HT1080 (cell line): ENCODE measurements at regions not wholly inside any gene's neighbourhood (a gene's known extent, or its start where the extent isn't known, plus 50 kb on each side); places are given as distances from the start of the nearest gene placed in this dataset.
"Not testable (repeated sequence)": the region's sequence is repeated elsewhere in the genome, so short reads cannot be mapped to it uniquely, and the experiment has no call there.

Experiments used
- DNase-seq: peaks from one replicate; pipeline ENCODE4 v3.0.0-alpha.2; 2015; ENCODE audit warnings: low read depth

DNA sequence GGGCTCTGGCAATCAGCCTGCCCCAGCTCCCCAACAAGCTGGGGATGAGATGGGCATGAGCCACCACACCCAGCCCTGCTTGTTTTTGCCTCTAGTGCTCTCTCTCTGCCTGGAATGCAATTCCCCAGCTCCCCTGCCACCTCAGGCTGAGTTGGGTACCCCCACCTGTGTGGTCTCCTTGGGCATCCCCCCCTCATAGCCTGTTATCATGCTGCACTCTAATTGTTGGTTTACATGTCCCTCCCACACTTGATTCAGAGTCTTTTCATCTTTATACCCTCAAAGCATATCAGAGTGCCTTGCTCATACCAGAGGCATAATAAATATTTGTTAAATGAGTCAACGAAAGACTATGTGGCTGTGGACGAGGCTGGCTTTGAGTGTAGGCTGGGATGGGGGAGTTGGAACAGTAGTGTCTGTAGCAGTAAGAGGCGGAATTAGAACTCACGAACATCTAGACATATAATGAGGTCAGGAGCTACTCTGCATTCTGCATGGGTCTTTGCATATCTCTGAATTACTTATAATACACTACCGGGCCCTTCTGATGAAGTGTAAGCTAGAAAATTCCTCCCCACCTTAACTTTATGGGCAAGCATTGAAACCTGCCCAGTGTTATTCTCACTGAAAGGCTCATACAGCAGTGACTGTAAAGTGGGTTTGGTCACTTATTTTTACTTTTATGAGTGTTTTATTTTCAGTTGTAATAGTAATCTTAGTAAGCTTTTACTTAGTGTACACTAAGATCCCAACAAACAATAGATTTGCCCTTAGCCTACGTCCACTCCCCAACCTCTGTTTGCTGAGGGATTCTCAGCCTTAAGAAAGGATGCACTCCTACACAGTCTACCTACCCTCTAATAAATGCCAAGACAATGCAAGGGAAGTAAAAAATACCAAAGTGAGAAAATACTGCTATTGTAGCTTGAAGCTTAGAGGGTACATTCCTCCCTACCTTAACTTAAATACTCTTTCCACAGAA, 58.7 kb downstream of the EDN1 start:
- peak; percentile 94 for DNase-seq

DNA sequence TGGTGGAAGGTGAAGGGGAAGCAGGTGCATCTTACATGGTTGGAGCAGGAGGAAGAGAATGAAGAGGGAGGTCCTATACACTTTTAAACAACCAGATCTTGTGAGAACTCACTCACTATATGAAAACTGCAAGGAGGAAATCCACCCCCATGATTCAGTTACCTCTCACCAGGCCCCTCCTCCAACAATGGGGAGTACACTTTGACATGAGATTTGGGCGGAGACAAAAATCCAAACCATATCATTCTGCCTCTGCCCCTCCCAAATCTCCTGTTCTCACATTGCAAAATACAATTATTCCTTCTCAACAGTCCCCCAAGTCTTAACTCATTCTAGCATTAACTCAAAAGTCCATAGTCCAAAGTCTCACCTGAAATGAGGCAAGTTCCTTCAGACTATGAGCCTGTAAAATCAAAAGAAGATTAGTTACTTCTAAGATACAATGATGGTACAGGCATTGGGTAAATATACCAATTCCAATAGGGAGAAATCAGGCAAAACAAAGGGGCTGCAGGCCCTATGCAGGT, 60.5 kb downstream of the EDN1 start:
- DNase-seq, result no peak

DNA sequence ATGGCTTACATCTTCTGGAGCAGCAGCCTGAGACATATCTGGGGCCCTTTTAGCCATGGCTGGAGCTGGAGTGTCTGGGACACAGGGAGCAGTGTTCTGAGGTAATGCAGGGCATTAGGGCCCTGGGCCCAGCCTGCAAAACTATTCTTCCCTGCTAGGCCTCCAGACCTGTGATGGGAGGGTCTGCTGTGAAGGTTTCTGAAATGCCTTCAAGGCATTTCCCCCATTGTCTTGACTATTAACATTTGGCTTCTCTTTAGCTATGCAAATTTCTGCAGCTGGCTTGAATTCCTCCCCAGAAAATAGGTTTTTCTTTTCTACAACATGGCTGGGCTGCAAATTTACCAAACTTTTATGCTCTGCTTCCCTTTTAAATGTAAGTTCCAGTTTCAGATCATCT, 61.5 kb downstream of the EDN1 start:
- no peak for DNase-seq

DNA sequence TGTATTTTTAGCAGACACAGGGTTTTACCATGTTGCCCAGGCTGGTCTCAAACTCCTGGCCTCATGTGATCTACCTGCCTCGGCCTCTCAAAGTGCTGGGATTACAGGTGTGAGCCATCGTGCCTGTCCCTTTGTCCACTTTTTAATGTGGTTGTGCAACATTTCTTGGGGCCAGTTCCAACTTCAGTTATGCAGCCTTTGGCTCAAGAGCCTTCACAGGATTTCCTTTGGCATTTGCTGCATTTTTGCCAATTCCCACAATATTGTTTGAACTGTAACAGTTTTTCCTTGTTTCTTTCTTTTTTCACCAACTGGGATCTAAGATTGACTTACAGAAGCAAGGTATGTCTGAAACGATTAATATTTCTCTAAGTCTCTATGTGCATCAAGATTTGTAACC, 63.6 kb downstream of the EDN1 start:
- no peak for DNase-seq

DNA sequence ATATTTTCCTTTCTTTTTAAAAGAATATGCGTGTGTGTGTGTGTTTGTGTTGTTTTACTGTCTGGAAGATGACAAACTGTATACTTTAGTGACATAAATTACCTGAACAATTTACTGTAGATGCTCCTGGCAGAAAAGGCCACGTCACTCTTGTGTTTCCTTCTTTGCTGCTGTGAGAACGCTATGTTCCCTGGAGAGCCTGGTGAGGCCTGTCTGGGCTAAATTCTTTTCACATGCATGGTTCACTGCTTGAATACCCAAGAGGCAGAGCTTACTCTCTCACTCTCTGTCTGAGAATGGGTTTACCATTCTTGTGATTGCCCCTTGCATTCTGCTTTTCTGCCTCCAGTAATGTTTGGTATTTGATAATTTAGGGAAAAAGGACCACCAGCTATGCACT, 64.3 kb downstream of the EDN1 start:
- no peak for DNase-seq

DNA sequence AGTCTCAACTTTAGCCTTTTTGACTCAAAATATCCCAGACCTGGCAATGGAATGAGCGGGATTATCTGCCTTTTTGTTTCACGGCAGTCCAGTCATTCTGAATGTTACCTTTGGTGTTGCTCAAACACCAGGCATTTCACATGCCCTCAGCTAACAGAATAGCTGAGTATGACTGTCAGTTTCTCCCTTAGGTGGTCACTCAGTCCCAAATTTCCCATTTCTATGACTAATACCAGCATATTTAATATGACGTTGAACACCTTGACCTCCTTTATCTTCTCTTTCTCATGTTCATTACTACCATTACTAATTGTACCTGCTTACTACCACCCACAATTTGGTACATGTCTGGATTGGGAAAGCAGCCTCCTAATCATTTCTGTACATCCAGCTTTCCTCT, 65.2 kb downstream of the EDN1 start:
- DNase-seq, result no peak

DNA sequence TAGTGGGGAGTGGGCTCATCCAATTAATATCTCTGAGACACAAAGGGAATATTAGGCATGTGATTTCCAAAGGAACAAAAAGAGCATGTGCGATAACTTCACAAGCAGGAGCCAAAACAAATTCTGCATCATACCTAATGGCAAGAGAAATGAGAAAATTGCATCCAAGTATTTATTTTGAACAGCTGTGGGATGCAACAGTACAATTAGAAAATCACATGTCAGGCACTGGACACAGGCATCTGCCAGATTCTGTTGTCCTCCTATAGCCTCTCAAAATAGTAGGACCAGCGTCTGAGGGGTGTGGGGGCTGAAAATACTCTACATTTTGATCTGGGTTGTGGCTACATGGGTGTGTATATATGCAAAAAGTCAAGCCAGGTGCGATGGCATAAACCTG, 66.3 kb downstream of the EDN1 start:
- no peak for DNase-seq

DNA sequence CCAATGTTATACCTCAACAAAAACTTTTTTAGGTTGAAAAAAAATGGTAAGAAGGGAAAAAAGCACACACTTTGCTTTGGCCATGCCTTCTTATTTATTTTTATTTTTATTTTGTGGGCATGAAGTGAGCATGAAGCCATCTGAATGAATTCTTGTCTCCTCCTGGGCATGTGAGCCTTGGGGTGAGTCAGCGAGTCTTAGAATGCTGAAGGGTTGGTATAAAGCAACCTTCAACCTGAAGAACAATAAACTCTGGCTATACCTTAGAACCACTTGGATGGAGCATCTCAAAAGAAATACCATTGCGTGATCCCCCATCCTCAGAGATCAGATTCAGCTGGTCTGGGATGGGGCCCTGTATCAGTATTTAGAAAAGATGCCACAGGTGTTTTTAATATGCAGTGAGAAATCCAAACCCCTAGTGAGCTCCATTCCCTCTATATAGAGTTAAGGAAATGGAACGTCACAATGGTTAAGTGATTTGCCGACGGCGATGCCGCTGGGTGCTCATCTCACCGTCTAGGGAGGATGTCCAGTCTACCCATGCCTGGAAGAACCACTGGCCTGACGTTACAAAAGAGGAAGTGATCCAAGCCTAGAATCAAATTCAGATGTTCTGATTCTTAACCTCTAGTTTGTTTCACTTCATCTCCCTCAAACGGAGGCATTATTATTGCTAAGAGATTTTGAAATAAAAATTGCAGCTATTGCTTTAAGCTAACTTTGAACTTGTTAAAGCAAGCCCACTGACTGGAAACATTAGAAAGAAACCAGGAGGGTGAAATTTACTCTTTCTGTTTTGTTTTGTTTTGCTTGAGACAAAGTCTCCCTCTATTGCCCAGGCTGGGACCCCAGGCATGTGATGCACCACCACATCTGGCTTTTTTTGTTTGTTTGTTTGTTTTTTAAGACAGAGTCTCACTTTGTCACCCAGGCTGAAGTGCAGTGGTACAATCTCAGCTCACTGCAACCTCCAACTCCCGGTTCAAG, 67.1 kb downstream of the EDN1 start:
- DNase-seq, result no peak

DNA sequence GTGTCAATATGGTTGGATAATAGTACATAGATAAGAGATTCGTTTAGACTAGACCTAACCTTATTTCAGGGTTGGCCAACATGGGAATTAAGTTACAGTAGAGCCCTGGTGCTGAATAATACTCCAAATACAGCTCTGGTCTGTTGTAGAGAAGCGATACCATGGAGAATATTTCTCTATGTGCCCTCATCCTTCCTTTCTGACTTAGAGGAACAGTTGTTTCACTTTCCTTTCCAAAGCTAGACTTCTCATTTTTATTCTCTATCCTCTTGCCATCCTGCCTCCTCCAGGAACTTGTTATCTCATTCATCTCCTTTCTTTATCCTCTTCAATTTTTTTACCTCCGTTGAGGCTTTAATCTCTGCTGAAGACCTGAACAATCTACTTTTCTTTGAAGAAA, 68.9 kb downstream of the EDN1 start:
- no peak for DNase-seq

DNA sequence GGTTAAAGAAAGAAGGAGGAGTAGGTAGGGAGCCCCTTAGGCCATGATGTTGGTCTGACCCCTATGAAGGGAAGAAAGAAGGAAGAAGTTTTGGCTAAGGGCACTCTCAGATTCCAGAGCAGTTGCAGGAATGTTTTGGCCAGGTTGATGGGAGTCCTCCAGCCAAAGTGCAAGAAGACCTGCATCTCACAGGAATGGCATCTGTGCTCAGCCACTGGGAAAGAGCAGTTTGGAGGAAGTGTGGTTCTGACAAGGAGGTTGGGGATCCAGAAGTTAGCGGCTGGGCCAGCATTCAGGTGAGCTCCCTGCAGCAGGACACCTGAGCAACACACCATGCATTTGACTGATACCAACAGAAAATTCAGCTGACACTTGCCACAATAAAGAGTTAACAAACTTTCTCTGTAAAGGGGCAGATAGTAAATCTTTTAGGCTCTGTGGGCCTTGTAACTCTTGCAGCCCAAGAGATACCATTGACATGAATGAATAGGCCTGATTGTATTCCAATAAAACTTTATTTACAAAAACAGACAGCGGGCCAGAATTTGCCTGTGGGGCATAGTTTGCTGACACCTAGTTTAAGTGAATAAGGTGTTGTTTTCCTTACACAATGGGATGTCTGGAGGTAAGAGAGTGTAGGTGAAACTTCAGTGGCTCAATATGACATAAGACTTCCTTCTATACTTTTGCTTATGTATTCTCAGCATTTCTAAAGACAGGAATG, 71.0 kb downstream of the EDN1 start:
- DNase-seq, result no peak

DNA sequence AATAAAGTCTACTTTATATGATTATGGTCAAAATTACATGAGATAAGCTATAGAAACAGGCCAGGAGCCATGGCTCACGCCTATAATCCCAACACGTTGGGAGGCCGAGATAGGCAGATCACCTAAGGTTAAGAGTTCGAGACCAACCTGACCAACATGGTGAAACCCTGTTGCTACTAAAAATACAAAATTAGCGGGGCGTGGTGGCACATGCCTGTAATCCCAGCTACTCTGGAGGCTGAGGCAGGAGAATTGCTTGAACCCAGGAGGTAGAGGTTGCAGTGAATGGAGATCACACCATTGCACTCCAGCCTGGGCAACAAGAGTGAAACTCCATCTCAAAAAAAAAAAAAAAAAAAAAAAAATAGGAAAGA, 73.1 kb downstream of the EDN1 start:
- DNase-seq, result not testable (repeated sequence)

DNA sequence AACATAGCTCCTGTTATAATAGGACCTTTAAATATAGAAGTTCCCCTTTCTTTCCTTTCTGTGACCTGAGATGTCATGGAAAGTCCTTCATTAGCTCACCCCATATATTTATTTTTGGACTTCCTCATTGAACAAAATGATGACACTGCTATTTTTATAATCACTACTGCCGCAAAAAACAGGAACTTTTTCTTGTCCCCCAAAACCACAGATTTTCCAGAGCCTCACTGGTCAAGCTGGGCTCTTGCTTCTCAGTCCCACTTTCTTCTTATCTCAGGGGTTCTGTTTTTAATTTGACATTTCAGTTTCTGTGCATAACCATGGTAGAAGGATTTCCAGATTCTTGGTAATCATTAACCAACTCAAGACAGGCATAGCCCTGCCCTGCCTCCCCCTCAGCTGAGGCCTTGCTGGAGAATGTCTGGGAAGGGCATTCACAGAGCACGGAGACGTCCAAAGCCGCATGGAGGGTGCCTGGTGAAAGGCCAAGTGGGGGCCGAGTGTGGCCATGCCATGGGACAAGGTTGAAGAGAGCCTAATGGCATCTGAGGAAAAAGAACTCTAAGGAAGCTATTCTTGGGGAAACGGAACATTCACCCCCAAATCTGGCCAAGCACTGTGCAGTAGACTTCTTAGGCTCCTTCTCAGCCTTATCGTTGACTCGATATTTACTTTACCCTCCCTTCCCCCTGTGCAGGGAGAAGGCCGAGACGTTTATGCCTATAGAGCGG, 73.7 kb downstream of the EDN1 start:
- DNase-seq, result no peak

DNA sequence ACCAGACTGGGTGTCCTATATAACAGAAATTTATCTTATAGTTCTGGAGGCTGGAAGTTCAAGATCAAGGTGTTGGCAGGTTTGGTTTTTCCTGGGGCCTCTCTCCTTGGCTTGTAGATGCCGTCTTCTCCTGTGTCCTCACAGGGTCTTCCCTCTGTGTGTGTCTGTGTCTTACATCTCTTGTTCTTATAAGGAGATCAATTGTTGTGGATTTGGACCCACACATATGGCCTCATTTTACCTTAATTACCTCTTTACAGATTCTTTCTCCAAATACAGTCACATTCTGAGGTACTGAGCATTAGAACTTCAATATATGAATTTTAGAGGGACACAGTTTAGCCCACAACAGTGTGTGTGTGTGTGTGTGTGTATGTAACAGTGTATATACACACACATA, 74.5 kb downstream of the EDN1 start:
- DNase-seq, result no peak

DNA sequence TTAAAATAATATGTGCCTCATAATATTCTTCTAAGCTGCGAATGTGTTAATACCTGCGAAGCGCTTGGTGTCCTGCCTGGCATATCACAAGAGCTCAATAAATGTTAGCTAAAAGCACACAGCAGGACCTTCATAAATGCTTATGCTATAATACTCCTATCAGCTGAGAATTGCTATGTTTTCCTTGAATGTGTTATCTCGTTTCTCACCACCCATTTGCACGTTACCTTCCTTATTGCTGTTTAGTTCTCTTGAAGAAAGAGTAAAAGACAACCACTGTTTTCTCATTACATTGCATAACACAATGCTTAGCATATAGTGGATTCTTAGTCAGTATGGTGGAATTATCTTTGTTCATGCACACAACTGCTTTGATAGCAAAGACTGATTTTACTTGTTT, 76.6 kb downstream of the EDN1 start:
- no peak for DNase-seq

DNA sequence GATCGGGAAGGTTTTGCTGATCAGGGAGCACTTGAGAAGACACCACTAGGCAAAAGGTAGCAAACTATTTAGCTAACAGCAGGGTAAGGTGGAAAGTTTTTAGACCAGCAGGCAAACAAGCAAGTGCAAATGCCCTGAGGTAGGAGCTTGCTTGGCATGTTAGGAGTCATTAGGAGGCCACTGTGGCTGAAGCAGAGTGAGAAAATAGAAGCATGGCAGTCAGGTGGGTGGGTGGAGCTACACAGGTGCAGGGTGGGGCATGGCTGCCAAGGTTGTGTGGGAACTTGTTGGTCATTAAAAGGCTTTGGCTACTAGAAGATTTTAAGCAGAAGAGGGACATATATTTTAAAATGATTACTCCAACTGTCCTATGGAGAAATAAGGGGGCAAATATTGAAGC, 77.3 kb downstream of the EDN1 start:
- no peak for DNase-seq

DNA sequence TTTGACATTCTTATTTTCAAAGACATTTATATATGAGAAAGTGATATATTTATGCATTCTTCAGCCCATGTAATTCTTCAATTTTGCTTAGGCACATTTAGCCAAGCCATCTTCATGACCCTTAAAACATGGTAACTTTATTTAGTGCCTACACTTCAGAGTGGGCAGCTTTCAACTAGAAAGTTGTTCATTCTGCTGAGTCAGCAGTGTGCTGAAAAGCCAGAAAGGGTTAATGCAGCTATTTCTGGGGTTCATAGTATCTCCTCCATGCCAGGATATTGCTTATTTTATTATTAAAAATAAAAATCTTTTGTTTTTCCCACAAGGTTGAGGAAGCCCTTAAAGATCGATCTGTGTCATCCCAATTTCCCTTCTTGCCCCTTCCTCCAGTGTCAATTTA, 79.2 kb downstream of the EDN1 start:
- no peak for DNase-seq

DNA sequence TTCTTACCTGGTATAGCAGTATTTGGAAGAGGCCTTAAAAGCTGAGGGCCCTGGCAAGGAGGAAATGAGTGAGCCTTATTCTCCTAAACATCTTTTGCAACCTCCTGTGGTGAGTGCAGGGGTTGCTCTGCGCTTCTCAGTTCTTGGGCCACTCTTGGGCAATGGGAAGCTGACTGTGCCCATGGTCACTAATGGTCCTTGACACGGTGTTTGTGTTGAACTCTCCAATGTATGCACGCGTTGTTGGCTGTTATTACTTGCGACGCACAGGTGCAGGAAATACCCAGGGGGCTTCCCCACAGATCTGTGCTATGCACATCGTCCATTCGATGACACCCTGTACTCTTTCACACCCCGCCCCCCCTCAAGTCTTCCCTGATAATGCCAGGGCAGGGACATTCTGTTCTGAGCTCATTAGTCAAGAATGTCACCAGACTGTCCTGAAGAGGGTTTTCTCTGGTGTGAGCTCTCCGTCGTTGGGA, 79.7 kb downstream of the EDN1 start:
- peak; percentile 36 for DNase-seq

DNA sequence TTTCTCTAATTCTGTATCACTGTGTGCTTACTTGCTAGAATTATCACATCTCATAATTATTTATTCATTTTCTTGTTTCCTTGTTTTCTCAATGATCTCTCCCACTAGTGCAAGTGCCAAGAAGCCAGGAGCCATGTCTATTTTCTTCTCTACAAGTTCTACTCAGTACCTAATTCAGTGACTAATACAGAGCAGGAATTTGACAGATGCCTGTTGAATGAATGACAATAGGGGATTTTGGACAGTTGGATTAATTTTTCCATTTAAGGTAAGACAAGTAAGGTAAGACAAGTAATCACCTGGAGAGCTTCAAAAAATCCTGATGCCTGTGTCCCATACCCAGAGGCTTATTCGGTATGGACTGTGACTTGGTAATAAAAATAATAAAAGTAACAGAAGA, 81.0 kb downstream of the EDN1 start:
- DNase-seq, result no peak

DNA sequence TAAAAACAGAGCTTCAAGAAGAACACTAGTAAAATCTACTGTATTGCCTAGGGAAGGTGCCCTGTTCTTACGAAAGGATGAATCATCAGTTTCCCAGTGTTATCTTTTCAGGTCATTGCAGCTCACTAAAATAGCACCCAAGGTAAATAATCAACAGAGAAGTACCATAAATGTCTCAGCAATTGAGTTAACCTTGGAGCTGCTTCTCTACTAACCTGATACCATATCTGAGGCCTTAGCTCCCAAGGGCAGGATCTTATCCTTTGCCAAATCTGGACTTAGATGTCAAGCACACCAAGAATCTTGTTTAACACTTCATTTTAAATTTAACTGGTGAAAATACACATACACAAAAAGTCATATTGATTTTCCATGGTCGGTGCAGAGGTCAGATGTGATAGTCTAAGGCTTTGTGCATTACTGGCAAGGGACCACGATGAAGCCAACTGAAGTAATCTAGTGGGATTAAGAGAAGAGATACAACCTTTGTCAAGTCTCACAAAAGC, 81.5 kb downstream of the EDN1 start:
- peak; percentile 29 for DNase-seq

DNA sequence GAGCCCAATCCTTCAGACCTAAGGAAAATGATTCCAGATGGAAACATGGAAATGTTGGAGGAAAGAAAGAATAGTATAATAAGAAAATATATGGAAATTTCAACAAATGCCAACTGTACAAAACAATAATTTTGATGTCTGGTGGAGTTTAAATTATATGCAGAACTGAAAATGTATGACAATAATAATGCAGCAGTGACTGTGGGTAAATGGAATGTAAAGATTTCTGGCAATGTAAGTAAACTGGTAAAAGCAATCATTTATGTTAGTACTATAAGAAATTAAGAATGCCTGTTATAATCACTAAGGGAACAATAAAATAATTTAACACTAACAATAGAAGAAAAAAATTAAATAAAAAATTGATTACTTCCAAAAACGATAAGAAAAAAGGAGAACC, 89.0 kb downstream of the EDN1 start:
- no peak for DNase-seq
